Nucleus accumbens (tissue), 56 donors: ENCODE measurements at regions not wholly inside any gene's neighbourhood (a gene's known extent, or its start where the extent isn't known, plus 50 kb on each side); places are given as distances from the start of the nearest gene placed in this dataset.

Experiments
- DNase-seq, 56 donors: peaks; one replicate each; lab custom pipeline; 2025; lab: John Stamatoyannopoulos, UW

GRCh38 chr4:34198966-34199365, 2045.3 kb downstream of the ARAP2 start:
- no peak for DNase-seq

GRCh38 chr4:34200535-34200934, 2043.8 kb downstream of the ARAP2 start:
- no peak for DNase-seq

GRCh38 chr4:34202154-34202553, 2042.2 kb downstream of the ARAP2 start:
- DNase-seq = no peak

GRCh38 chr4:34220601-34221000, 2023.7 kb downstream of the ARAP2 start:
- DNase-seq = no peak

- no peak for DNase-seq
Observed at GRCh38 chr4:34221986-34222385, 2022.3 kb downstream of the ARAP2 start.

- no peak for DNase-seq
Observed at GRCh38 chr4:34236118-34236517, 2008.2 kb downstream of the ARAP2 start.

- no peak for DNase-seq
Observed at GRCh38 chr4:34245276-34245675, 1999.0 kb downstream of the ARAP2 start.

GRCh38 chr4:34250562-34250961, 1993.8 kb downstream of the ARAP2 start:
- DNase-seq = no peak

- DNase-seq = no peak
Observed at GRCh38 chr4:34253239-34253638, 1991.1 kb downstream of the ARAP2 start.

GRCh38 chr4:34258176-34258575, 1986.1 kb downstream of the ARAP2 start:
- no peak for DNase-seq

GRCh38 chr4:34261799-34262314, 1982.5 kb downstream of the ARAP2 start:
- DNase-seq = no peak

GRCh38 chr4:34269613-34270012, 1974.7 kb downstream of the ARAP2 start:
- DNase-seq = no peak

- no peak for DNase-seq
Observed at GRCh38 chr4:34271479-34272355, 1972.6 kb downstream of the ARAP2 start.

- no peak for DNase-seq
Observed at GRCh38 chr4:34279011-34279410, 1965.3 kb downstream of the ARAP2 start.

GRCh38 chr4:34280131-34280530, 1964.2 kb downstream of the ARAP2 start:
- DNase-seq = no peak

GRCh38 chr4:34281826-34282225, 1962.5 kb downstream of the ARAP2 start:
- DNase-seq = no peak

- DNase-seq = no peak
Observed at GRCh38 chr4:34289489-34289888, 1954.8 kb downstream of the ARAP2 start.

- DNase-seq = no peak
Observed at GRCh38 chr4:34289962-34290361, 1954.4 kb downstream of the ARAP2 start.

GRCh38 chr4:34293459-34293858, 1950.9 kb downstream of the ARAP2 start:
- no peak for DNase-seq

- DNase-seq = no peak
Observed at GRCh38 chr4:34309383-34309906, 1934.9 kb downstream of the ARAP2 start.

- no peak for DNase-seq
Observed at GRCh38 chr4:34318773-34319172, 1925.5 kb downstream of the ARAP2 start.
